ENCODE measurements at regions not wholly inside any gene's neighbourhood (a gene's known extent, or its start where the extent isn't known, plus 50 kb on each side); places are given as distances from the start of the nearest gene placed in this dataset.

DNA sequence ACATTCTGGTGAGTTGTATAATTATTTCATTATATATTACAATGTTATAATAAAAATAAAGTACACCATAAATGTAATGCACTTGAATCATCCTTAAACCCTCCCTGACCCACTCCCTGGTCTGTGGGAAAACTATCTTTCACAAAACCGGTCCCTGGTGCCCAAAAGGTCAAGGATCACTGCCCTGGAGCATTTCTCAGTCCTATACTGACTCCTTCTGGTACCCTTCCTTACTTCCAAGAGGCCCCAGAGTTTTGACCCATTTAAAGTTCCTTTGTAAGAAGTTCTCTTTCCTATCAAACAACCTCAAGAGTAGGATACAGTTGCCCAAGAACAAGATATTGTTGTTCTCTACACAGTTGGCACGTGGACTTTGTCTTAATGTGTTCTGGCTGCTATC is 88.9 kb upstream of the TRPM3 start:
- Mint-ChIP-seq H3K4me1 (no peaks in the 10 kb centered on the region), H3K4me3 (no peak overlapping the region), H3K36me3 (no peaks in the 10 kb centered on the region), H3K27me3 (ENCODE audit: low read depth in 2 of 2) (no peaks in the 10 kb centered on the region), H3K9me3 (peaks cover 7 to 11% of the 10 kb centered on the region in 2 donors), H3K27ac (no peak overlapping the region)
- Histone ChIP-seq H3K9me3 (ENCODE audit: control insufficient read depth, insufficient read depth, low read length) (no peaks in the 10 kb centered on the region), H3K27ac (ENCODE audit: low read length) (no peak overlapping the region), H3K4me1 (ENCODE audit: control insufficient read depth, insufficient read depth, low read length) (no peaks in the 10 kb centered on the region), H3K36me3 (ENCODE audit: control insufficient read depth, insufficient read depth, low read length) (no peaks in the 10 kb centered on the region), H3K4me3 (ENCODE audit: low read length) (no peak overlapping the region), H3K27me3 (ENCODE audit: control insufficient read depth, insufficient read depth, low read length) (no peaks in the 10 kb centered on the region)
- TF ChIP-seq, protein P1, sequence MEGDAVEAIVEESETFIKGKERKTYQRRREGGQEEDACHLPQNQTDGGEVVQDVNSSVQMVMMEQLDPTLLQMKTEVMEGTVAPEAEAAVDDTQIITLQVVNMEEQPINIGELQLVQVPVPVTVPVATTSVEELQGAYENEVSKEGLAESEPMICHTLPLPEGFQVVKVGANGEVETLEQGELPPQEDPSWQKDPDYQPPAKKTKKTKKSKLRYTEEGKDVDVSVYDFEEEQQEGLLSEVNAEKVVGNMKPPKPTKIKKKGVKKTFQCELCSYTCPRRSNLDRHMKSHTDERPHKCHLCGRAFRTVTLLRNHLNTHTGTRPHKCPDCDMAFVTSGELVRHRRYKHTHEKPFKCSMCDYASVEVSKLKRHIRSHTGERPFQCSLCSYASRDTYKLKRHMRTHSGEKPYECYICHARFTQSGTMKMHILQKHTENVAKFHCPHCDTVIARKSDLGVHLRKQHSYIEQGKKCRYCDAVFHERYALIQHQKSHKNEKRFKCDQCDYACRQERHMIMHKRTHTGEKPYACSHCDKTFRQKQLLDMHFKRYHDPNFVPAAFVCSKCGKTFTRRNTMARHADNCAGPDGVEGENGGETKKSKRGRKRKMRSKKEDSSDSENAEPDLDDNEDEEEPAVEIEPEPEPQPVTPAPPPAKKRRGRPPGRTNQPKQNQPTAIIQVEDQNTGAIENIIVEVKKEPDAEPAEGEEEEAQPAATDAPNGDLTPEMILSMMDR (IDR thresholded peaks at IDR 0.05), result no peak
- 71% methylated on average over 2 of the region's 2 CpGs for WGBS (ENCODE audit: insufficient coverage)
- DNase-seq, result no peak
- intact Hi-C loops (cut with micrococcal nuclease), result no loop called here
- no peak for ATAC-seq

DNA sequence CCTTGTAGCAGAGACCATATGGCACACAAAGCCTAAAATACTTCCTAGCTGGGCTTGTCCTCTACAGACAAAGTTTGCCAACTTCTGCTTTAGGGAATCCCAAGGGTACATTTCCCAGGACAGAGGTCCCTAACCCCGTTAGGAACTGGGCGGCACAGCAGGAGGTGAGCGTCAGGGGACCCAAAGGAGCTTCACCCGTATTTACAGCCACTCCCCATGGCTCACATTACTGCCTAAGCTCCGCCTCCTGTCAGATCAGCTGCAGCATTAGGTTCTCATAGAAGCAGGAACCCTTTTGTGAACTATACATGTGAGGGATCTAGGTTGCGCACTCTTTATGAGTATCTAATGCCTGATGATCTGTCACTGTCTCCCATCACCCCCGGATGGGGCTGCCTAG is 88.5 kb upstream of the TRPM3 start:
- H3K27ac Mint-ChIP-seq, result no peak overlapping the region
- H3K9me3 ChIP-seq (ENCODE audit: control insufficient read depth, insufficient read depth, low read length), result no peaks in the 10 kb centered on the region
- H3K27me3 Mint-ChIP-seq (ENCODE audit: low read depth in 2 of 2), result no peaks in the 10 kb centered on the region
- TF ChIP-seq, protein P1 (IDR thresholded peaks at IDR 0.05), result no peak
- H3K36me3 ChIP-seq (ENCODE audit: control insufficient read depth, insufficient read depth, low read length), result no peaks in the 10 kb centered on the region
- no peaks in the 10 kb centered on the region for H3K4me1 Mint-ChIP-seq
- no peaks in the 10 kb centered on the region for H3K36me3 Mint-ChIP-seq
- H3K27me3 ChIP-seq (ENCODE audit: control insufficient read depth, insufficient read depth, low read length), result no peaks in the 10 kb centered on the region
- no peak overlapping the region for H3K4me3 Mint-ChIP-seq
- peaks cover 7 to 11% of the 10 kb centered on the region in 2 donors for H3K9me3 Mint-ChIP-seq
- ATAC-seq (no peak), DNase-seq (no peak)
- intact Hi-C loops (cut with micrococcal nuclease), result no loop called here
- no peak overlapping the region for H3K4me3 ChIP-seq (ENCODE audit: low read length)
- H3K4me1 ChIP-seq (ENCODE audit: control insufficient read depth, insufficient read depth, low read length), result no peaks in the 10 kb centered on the region
- 81% methylated on average over 7 of the region's 7 CpGs for WGBS (ENCODE audit: insufficient coverage)
- H3K27ac ChIP-seq (ENCODE audit: low read length), result no peak overlapping the region

DNA sequence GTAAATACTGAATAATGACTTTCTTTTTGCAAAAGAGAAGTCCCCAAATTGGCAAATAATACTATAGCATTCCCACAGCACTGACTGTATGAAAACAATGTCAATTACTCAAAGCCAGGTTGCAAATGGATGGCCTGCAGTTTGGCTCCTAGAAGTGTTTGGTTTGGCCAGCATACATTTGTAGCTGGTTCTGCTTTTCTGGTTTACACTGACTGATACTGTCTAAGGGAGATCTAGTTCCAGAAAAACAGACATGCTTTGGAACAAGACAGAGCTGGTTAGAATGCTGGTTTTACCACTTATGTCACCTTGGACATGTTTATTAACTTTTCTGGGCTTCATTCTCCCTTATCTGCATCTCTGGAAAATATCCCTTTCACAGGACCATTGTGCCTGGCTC is 81.5 kb upstream of the TRPM3 start:
- TF ChIP-seq, protein P1 (IDR thresholded peaks at IDR 0.05), result no peak
- H3K27ac Mint-ChIP-seq, result no peak overlapping the region
- no peaks in the 10 kb centered on the region for H3K36me3 Mint-ChIP-seq
- ATAC-seq (no peak), DNase-seq (no peak)
- no peak overlapping the region for H3K4me3 ChIP-seq (ENCODE audit: low read length)
- peaks cover 8 to 11% of the 10 kb centered on the region in 2 donors for H3K9me3 Mint-ChIP-seq
- no peaks in the 10 kb centered on the region for H3K4me1 ChIP-seq (ENCODE audit: control insufficient read depth, insufficient read depth, low read length)
- no peaks in the 10 kb centered on the region for H3K27me3 ChIP-seq (ENCODE audit: control insufficient read depth, insufficient read depth, low read length)
- no peaks in the 10 kb centered on the region for H3K27me3 Mint-ChIP-seq (ENCODE audit: low read depth in 2 of 2)
- no peaks in the 10 kb centered on the region for H3K36me3 ChIP-seq (ENCODE audit: control insufficient read depth, insufficient read depth, low read length)
- no peaks in the 10 kb centered on the region for H3K4me1 Mint-ChIP-seq
- intact Hi-C loops (cut with micrococcal nuclease), result no loop called here
- no peak overlapping the region for H3K27ac ChIP-seq (ENCODE audit: low read length)
- H3K9me3 ChIP-seq (ENCODE audit: control insufficient read depth, insufficient read depth, low read length), result no peaks in the 10 kb centered on the region
- no peak overlapping the region for H3K4me3 Mint-ChIP-seq

DNA sequence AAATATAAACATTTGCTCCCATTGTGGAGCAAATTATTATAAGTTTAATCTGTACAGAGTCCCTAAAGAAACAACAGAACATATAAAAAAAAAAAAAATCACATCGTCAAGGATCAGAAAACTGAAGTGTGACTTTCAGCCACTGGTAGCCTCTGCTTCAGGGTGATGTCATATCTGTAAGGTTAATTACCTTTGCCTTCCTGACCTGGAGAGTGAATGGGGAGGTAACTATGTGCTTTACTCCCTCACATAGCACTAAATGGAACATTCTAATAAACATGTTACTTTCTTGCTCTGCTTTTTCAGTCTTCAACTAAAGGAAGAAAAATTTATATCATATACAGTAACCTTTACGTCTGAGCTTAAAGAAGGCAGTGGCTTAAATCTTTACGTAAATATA is 70.3 kb upstream of the TRPM3 start:
- no peaks in the 10 kb centered on the region for H3K27me3 ChIP-seq (ENCODE audit: control insufficient read depth, insufficient read depth, low read length)
- ATAC-seq, result no peak

More for the DNA sequence above, 70.3 kb upstream of the TRPM3 start:
- 100% methylated on average over 1 of the region's 3 CpGs for WGBS (ENCODE audit: insufficient coverage)
- Mint-ChIP-seq H3K4me1 (no peaks in the 10 kb centered on the region), H3K9me3 (peaks cover 12% of the 10 kb centered on the region in 2 donors), H3K4me3 (no peak overlapping the region), H3K27me3 (ENCODE audit: low read depth in 2 of 2) (no peaks in the 10 kb centered on the region), H3K27ac (no peak overlapping the region), H3K36me3 (no peaks in the 10 kb centered on the region)
- Histone ChIP-seq H3K9me3 (ENCODE audit: control insufficient read depth, insufficient read depth, low read length) (no peaks in the 10 kb centered on the region), H3K4me3 (ENCODE audit: low read length) (no peak overlapping the region), H3K27ac (ENCODE audit: low read length) (no peak overlapping the region), H3K36me3 (ENCODE audit: control insufficient read depth, insufficient read depth, low read length) (no peaks in the 10 kb centered on the region), H3K4me1 (ENCODE audit: control insufficient read depth, insufficient read depth, low read length) (no peaks in the 10 kb centered on the region)
- intact Hi-C loops (cut with micrococcal nuclease), result no loop called here
- TF ChIP-seq, protein P1 (IDR thresholded peaks at IDR 0.05), result no peak
- no peak for DNase-seq
